ENCODE measurements at regions not wholly inside any gene's neighbourhood (a gene's known extent, or its start where the extent isn't known, plus 50 kb on each side); places are given as distances from the start of the nearest gene placed in this dataset.
A peak's percentile ranks its signal among the peaks of the same experiment; 100 is the strongest.
"Not testable (repeated sequence)": the region's sequence is repeated elsewhere in the genome, so short reads cannot be mapped to it uniquely, and the experiment has no call there.

GRCh38 chr4:181127171-181127570 is 1116.0 kb upstream of the TENM3 start:
- DNase-seq (ENCODE audit: extremely low read depth, low read depth): no peak
- TF ChIP-seq CTCF (IDR thresholded peaks at IDR 0.05; ENCODE audit: low read depth, low read length): no peak

GRCh38 chr4:181130317-181130716 is 1112.9 kb upstream of the TENM3 start:
- DNase-seq (ENCODE audit: extremely low read depth, low read depth): not testable (repeated sequence)

- no peak for TF ChIP-seq CTCF (IDR thresholded peaks at IDR 0.05; ENCODE audit: low read depth, low read length)
- no peak for DNase-seq (ENCODE audit: extremely low read depth, low read depth)
Observed at GRCh38 chr4:181137351-181137750, 1105.9 kb upstream of the TENM3 start.

DNA sequence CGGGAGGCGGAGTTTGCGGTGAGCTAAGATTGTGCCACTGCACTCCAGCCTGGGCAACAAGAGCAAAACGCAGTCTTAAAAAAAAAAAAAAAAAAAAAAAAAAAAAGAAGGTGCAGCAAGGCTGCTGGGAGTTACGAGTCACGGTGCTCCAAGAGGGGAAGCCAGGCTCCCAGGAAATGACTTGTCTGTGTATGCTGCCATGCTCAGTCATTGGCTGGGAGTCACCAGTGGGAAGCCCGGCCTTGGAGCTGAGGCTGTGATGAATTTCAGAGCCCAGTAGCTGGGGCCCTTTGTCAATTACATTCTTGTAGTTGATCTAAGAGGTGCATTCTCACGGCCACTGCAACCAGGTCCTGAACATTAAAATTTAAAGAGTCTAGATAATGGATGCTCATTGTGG is 1105.1 kb upstream of the TENM3 start:
- TF ChIP-seq CTCF (IDR thresholded peaks at IDR 0.05; ENCODE audit: low read depth, low read length): no peak
- DNase-seq (ENCODE audit: extremely low read depth, low read depth): no peak

DNA sequence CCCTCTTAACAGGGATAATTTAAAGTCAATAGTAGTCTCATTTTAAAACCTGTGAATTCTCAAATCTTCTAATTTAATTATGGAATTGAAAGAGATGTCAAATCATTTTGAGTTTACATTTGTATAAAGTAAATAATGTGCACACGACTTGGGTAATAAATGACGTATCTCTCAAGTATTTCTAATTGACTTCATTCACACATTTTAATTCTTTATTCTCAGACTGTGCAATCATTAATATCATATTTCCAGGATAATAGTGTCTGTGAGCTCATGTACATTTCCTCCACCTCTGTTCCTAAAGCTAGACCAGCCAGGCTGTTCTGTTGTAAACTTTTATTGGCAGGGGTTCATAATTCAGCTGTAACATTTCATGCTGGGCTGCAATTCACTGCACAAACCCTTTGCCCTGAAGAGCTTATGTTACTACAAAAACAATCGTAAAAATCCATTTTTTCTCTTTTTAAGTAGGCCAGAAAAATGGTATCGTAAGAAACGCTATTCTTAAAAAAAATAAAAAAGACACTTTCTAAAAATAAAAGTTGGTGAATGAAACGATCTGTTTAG is 1103.1 kb upstream of the TENM3 start:
- TF ChIP-seq CTCF (IDR thresholded peaks at IDR 0.05; ENCODE audit: low read depth, low read length): no peak
- no peak for DNase-seq (ENCODE audit: extremely low read depth, low read depth)

DNA sequence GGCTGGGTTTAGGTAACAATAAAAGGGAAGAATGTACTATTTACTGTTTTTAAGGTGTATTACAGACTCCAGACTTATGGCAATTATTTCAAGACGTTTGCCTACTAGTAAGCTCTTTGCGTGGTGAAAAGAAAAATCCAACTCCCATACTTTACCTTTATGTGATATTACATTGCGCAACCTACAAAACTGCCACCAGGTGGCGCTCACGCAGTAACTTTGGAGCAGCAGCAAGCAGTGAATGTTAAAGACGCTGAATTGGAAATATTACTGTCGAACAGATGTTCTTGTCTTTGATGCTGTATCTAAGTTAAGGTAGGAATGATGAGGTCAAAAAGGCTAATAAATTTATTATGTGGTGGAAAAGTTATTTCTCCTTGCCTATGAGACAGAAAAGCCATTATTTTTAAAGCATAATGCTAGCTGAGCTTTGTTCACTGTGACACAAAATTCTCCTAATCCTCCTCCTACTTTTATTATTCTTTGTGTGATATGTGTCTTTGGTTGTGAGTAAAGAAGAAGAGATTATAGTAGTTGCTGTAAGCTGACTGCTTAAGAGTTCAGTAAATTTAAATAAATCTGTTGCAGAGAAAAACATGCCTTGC is 1099.8 kb upstream of the TENM3 start:
- TF ChIP-seq CTCF (IDR thresholded peaks at IDR 0.05; ENCODE audit: low read depth, low read length): peak; percentile 86
- peak; percentile 47 for DNase-seq (ENCODE audit: extremely low read depth, low read depth)

- DNase-seq (ENCODE audit: extremely low read depth, low read depth): no peak
- no peak for TF ChIP-seq CTCF (IDR thresholded peaks at IDR 0.05; ENCODE audit: low read depth, low read length)
Observed at GRCh38 chr4:181146051-181146450, 1097.2 kb upstream of the TENM3 start.

DNA sequence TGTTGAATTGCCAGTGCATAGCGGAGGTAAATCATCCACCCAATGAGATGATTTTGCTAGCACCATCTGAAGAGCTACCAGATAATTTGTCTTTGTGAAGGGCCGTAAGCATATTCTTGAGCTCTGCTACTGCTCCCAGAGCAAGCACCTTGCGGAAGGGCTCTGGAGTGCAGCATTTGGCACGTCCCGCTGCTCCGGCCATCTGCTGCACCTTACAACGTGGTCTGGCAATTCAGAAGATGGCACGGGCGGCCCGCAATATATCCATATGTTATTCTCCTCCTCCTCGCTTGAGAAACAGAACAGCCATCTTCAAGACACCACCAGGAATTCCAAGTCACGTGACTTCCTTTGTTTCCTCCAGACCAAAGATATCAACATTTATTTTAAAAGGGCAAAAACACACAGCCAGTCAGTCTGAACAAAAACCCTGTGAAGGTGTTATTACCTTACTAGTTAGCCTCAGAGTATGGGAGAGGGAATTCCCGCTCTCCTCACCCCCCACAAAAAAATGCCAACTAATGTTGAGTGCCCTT is 1095.7 kb upstream of the TENM3 start:
- DNase-seq (ENCODE audit: extremely low read depth, low read depth): no peak
- no peak for TF ChIP-seq CTCF (IDR thresholded peaks at IDR 0.05; ENCODE audit: low read depth, low read length)
